T1000 (cell line): ENCODE measurements at regions not wholly inside any gene's neighbourhood (a gene's known extent, or its start where the extent isn't known, plus 50 kb on each side); places are given as distances from the start of the nearest gene placed in this dataset.

ENCODE experiments used
- DNase-seq: peaks from one replicate; lab custom pipeline; 2025; ENCODE audit warnings: mixed read lengths; lab: John Stamatoyannopoulos, UW

DNA sequence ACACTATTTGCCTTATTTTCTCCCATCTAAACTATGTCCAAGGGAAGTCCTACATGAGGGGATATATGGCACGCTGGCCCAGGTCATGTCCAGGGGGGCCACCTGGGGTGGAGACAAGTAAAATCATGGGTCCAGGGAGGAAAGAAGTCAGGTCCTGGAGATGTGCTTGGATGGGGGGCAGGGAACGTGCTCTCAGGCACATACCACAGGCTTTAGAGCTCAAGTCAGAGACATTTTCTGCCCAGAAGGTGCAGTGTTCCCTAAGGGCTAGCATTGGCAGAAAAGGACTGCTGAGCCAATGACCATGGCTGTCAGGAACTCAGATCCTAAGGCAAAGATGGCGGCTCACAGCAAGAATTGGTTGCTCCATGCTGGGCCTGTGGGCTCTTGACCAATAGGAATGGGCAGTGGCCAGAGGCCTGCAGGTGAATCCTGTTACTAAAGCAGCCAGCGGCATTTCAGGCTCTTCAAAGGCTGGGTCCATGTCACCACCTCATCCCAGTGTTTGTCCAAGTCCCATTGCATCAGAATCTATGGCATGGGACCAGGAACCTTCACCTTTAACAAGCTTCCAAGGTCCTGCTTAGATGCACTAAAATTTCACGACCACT lies 175.0 kb downstream of the RPLP1 start:
- no peak for DNase-seq

DNA sequence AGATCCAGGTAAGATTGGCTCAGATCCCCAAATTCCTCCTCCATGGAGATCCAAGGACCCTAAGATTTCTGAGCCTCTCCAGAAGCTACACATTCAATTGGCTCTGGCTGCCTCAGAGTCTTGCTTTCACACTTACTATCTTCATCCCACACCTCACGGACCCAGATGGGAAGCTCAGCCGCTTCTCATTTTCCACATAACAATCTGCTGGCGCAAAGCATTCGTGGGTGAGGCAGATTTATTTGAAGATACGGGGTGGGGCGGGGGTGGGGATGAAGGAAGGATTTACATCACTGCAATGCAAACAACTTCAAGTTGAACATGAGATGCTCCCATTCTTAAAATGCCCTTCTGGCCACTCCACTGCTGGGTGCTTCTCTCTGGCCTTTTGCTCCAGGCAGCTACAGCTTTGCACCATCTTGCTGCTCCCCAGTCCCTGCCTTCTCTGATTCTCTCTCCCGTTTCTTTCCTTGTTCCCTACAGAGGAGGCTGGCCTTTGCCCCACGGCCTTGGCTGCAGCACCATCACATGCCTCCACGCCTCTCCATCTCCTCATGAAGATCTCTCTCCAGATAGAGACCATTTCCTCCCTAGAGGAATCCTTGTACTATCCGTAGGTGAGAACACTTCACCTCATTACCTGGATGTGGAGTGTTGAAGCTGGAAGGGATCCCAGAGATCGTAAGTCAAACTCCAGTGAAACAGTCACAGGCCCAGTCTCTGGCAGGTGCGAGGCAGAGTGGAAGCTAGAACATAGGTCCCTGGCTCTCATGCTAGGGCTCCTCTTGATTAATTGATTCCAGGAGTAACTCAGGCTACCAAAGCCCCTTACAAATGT lies 175.9 kb downstream of the RPLP1 start:
- no peak for DNase-seq

DNA sequence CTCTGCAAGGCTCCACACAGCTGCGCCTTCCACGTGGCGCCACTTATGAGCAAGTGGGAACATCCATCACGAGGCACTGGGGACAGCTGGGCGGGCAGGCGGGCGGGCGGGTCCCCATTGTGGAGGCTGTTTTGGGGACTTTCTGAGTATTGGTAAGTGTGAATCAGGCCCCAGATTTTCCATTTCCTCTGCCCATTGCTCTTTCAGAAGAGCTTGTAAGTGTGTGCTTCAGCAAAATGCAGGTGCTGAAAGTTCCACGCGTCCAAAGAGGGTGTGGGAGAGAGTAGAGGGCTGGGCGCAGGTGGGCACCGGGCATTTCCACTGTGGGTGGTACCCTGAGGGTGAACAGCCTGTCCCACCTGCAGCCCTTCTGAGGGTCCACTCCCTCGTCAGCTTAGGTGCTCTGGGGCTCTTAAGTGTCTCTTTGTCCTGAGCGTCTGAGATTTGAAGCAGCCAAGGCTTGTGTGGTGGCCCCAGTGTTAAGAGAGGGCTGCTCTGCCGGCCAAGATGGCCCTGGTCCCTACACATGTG lies 177.1 kb downstream of the RPLP1 start:
- no peak for DNase-seq

DNA sequence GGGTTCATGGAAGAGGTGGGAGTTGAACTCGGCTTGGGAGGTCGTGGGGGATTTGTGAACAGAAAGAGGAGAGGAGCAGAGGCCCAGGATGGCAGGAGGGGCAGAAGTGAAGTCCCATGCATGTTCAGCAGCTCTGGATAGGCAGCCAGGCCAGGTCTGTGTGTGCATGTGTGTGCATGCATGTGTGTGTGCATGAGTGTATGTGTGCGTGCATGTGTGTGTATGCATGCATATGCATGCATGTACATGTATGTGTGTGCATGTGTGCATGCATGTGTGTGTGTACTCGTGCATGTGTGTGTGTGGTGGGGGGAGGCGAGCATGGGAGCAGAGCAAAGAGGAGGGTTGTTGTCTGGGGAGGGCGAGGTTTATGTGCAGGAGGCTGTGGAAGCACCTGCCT lies 178.4 kb downstream of the RPLP1 start:
- DNase-seq = no peak

DNA sequence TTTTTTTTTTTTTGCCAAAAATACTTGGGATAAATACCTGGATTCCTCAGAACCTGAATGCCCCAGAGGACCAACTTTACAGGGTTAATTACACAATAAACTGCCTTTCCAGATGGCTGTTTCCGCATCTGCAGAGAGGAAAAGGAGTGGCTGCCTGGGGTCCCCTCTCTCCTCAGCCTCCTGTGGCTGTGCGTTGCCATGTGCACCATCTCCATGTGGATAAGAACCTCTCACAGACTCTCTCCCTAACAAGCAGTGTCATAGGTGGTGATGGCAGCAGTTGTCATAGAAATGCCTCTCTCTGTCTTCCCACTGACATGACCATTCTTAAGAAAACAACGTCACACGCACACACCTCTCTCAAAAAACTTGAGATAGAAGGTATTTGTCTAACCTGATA lies 179.4 kb downstream of the RPLP1 start:
- no peak for DNase-seq

DNA sequence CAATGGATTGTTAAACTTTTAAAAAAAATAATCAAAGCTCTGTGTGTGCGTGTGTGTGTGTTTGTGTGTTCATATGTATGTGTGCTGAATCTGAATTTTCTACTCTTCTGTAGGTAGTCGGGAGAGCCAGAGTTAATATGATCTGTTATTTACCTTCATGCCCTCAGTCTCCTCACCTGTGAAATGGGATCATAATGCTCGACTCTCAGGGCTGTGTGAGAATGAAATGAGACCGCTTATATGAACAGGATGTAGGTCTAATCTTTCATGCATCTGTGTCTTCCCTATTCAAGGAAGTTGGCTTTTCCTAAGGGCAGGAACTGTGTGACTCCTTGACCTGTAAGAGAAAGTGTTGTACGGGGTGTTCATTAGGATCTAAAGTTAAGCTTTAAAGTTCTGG lies 182.2 kb downstream of the RPLP1 start:
- no peak for DNase-seq

DNA sequence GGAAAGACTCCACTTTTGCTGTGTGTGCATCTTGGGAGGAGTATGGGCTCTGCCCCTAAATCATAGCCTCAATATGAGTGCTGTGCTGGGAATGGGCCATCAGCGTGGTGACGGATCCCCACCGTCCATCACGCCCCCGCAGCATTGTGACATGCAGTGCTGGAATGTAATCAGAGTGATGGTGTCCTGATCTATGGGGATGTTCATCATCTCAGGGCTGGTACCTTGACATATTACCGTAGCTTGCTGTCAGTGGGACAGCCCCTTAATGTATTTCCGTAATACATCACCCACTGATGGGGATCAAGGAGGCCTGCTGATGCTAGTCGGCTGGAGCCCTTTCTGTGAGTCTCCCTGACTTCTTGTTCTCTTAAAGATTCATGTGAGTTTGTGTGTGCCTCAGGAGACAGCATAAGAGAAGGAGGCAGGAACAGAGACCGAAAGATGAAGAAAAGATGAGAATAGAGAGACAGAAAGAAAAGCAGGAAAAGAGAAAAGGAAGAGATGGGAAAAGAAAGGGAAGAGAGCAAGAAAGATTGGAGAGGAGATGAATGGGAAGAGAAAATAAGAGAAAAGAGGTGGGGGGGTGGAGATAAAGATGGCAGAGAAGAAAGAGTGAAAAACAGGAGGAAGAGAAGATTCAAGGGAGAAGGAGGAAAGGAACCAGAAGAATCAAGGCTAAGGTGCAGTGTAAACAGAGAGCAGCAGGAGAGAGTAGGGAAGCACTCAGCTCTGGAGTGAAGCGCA lies 183.7 kb downstream of the RPLP1 start:
- no peak for DNase-seq

DNA sequence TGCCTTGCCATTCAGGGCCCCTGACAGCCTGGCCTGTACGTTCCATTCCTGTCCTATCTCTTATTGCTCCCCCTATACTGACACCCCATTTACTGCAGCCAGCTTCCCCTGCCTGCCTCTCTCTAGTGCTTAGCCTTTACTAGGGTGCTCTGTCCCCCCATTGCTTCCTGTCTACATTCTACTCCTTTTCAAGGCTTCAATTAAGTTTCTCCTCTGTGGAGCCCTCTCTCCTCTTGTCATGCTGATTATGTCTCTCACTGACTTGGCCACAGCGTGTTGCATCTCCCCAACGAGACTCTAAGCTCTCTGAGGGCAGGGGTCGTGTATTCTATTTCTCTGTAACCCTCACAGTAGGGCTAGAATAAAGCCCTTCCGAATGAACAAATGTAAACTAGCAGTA lies 185.2 kb downstream of the RPLP1 start:
- no peak for DNase-seq

DNA sequence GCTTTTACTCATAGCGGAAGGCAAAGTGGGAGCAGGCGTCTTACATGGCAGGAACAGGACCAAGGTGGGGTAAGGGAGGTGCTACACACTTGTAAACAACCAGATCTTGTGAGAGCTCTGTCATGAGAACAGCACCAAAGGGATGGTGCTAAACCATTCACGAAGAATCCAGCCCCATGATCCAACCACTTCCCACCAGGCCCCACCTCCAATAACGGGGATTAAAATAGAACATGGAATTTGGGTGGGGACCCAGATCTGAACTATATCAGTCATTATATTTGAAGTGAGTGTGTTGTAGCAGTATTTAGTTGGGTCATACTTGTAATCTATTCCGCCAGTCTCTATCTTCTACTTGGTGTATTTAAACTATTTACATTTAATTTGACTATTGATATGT lies 190.9 kb downstream of the RPLP1 start:
- no peak for DNase-seq

DNA sequence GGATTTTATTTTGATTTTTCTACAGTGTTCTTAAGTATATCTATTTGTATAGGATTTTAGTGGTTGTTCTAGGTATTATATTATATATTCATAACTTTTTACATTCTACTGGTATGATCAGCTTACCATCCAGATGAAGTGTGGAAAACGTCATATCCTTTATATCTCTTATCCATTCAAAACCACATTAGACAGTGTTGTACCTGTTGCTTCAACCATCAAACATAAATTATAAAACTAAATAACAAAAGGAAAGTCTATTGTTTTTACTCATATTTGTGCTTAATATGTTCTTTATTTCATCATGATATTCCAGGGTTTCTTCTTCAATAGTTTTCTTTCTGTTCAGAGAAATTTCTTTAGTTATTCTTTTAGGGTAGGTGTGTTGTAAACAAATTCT lies 191.4 kb downstream of the RPLP1 start:
- DNase-seq = no peak

DNA sequence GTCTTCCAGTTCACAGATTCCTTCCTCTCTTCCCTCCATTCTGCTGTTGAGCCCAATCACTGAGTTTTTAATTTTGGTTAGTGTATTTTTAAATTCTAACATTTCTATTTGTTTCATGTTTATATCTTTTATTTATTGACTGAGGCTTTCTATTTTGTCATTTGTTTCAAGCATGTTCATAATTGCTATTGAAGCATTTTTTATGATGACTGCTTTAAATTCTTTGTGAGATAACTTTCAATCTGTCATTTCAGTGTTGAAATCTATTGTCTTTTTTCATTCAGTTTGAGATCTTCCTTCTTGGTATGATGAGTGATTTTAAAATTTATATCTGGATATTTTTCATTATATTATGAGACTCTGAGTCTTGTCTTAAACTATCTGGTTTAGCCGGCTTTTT lies 192.3 kb downstream of the RPLP1 start:
- no peak for DNase-seq

DNA sequence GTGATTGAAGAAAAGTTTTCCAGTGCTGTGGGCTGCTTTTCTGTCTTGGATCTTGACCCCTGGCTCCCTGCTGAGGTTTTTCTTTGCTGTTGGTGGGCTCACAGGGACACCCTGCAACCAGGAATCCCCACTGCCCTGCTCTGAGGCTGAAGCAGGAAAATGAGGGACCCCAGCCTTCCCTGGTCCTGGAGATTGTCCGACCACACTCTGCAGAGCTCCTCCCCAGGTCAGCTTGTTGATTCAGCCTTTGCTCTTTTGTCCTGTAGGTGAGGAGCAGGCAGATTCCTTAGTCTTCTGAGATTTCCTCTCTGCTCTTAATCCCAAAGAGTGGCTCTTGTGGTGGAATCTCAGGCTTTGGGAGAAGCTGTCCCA lies 194.5 kb downstream of the RPLP1 start:
- no peak for DNase-seq

DNA sequence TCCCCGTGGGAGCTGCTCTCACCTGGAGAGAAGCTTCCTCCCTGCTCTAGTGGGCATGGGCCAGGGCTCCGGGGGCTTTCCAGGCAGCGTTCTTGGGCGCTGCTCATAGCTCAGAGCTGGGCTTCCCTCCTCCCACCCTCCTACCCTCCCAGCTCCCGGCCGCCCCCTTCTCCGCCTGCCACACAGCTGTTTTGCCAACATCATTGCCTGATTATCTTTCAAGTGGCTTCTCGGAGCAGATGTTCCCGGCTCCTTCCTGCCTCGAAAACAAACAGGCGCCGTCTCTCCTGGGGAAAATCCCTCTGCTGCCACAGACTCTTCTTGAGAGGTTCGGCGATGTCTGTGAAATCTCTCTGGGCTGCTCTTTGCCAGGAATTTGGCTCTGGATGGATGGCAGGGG lies 195.6 kb downstream of the RPLP1 start:
- DNase-seq = no peak

DNA sequence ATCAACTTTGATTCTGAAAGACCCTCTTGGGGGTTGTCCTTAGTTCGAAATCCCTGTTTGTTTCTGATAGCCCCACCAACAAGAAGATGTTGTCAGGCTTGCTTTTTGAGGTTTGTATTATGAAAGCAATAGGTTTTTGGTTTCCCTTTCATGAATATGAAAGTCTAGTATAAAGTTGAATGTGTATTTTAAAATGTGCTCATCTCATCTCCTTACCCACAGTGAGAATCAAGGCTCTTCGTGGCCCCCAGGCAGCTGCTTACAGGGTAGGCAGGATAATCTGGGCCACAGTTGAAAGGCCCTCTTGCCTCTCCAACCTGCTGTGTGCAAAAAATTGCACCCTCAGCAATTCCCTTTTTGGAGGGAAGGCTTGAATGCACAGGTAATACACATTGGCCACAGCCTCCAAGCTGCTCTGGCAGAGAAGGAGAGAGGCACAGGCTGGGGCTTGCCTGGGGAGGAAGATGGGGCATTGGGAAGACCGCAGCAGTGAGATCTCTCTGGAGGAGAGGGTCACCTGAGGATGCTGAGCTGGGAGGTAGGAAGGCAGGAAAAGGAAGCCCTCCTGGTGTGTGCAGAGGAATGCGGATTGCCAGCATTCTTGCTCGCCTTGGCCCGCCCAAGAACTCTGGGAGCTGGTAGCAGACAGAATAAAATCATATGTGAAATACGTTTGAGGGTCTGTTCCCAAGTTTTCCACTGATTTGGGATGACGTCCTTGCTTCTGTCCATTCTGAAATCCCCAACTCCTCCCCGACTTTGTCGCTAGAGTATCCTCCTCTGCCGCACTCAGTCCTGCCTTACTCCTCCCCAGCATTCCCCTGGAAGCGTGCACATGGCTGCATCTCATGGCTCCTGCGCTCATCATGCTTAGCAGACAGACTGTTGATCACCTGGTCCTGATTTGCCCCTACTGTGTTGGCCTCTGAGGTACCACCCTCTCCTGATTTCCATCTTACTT lies 196.4 kb downstream of the RPLP1 start:
- no peak for DNase-seq

DNA sequence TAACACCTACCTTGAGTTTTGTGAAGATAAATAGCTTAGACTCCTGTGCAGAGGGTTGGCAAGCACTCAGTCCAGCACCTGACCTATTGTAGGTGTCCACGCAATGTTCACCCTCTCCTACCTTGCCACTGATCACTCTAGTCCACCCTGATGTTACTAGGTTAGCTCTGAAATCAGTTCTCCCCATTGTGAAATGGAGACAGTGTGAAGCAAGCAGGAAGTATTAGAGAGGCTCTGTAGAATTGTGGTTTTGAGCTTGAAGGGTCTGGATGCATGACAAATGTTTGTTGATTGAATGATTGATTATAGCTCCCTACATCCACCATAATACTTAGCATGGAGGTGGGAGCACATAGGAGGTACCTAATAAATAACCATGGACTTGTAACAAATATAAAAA lies 199.7 kb downstream of the RPLP1 start:
- DNase-seq = no peak

DNA sequence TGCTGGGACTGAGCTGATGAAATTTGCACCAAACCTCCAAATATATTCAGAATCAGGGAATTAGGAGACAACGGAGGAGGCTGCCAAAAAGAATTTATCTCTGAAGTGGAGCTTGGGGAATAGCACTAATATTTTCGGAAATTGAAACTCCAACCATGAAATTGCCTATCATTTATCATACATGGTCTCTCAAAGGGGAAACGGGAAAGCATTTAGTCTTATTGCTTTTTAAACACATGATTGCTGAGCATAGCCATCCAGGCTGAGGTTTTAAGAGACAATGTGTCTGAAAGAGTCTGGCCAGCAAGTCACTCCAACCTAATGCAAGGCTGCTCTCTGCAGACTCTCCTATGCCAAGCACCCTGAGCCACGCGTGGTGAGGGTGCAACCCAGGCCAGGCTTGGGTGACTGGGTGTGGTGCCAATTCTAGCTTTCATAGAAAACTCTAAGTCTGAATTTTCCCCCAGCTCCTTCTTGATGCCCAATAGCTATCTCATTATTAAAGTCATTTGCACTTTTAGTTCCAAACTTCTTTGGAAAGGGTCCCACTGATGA lies 200.2 kb downstream of the RPLP1 start:
- no peak for DNase-seq

DNA sequence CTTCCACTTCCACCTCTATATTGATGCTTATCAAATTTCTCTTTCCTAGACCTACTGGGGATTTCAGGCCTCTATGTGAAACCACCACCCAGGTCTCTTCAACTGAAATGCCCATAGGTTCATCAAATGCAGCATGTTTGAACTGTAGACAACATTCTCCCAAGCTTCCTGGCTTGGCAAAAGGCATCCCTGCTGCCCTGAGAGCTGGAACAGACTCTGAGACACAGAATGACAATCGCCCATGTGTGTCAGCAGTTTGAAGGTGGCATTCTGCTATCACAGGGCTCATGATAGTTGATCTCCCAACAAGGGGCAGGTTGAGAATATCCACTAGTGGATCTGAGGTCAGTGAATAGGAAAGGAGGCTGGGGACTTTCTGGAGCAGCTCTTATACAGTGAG lies 200.7 kb downstream of the RPLP1 start:
- DNase-seq = no peak

DNA sequence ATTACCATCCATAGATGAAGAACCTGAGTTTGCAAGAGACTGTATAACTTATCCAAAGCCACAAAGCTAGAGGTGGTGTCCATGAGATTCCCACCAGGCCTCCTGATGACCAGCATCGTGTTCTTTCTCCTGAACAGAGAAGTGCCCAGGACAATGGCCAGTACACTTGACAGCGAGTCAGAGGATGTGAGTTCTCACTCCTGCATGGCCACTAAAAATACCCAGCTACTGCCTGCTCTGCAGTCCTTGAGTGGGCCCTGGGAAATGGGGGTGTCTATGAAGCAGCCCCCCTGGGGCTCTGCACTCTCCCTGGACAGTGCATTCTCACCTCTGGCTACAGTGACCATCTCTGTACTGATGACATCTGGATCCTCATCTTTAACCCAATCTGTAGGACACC lies 201.2 kb downstream of the RPLP1 start:
- no peak for DNase-seq

DNA sequence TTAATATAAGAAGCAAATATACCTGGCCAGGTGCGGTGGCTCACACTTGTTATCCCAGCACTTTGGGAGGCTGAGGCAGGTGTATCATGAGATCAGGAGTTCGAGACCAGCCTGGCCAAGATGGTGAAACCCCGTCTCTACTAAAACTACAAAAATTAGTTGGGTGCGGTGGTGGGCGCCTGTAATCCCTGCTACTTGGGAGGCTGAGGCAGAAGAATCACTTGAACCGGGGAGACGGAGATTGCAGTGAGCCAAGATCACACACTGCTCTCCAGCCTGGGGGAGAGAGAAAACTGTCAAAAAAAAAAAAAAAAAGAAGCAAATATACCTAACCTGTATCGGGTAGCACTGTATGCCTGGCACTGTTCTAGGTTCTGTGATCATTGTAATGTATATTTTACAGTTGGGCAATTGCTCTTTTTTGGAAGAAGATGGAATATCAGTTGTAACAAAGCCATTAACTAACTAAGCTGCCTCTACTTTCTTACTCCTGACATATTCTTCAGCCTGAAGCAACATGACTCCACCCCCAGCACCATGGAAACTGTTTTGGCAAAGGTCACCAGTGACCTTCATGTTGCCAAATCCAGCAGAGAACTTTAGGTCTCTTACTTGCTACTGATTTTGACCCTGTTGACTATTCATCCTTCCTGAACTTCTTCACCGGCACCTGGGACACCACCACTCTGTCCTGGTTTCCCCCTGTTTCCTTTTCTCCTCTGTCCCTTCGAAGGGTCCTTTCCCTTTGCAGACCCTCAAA lies 203.8 kb downstream of the RPLP1 start:
- no peak for DNase-seq

DNA sequence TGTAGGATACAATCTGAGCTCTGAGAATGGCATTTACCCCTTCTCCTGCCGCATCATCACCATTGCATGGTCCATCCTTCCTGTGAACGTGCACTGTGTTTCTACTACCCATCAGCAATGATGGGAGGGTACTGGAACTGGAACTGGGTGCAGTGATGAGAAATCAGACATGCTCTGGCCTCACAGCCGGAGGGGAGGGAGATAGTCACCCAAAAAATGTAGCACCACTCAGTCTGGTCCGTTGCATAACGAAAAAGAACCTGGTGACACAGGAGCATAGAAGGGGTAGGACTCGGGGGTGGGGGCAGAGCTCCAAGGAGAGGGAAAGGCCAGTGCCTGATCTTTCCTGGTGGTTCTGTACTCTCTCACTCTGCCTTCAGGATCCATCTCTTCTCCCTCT lies 205.0 kb downstream of the RPLP1 start:
- no peak for DNase-seq
